GM23338 (cell line): ENCODE measurements at regions not wholly inside any gene's neighbourhood (a gene's known extent, or its start where the extent isn't known, plus 50 kb on each side); places are given as distances from the start of the nearest gene placed in this dataset.

Source experiments
- ATAC-seq: fragments of 200-7000 bp; cut with Tn5 transposase; 3 replicates; pipeline ENCODE4 v1.9.1; 2020
- DNase-seq: peaks from one replicate; pipeline ENCODE4 v3.0.0-alpha.2; 2015; ENCODE audit warnings: low spot score
- H2AFZ ChIP-seq: fragments of 200-600 bp; sonication (generic); 2 replicates; pipeline ENCODE4 v1.8.0; 2016; ENCODE audit warnings: antibody characterized with exemption, mild to moderate bottlenecking, moderate library complexity
- H3F3A ChIP-seq: fragments of 200-600 bp; sonication (generic); replicated peaks from 2 replicates; pipeline ENCODE4 v1.8.0; 2017; ENCODE audit warnings: antibody characterized with exemption, mixed run types, low read depth
- H3K27ac ChIP-seq: fragments of 200-600 bp; sonication (generic); 2 replicates; pipeline ENCODE4 v1.6.1; 2016; ENCODE audit warnings: low read depth
- H3K27me3 ChIP-seq: fragments of 200-600 bp; sonication (generic); 2 replicates; pipeline ENCODE4 v1.8.0; 2016; ENCODE audit warnings: mild to moderate bottlenecking, mixed run types, moderate library complexity; ENCODE audit not compliant: insufficient read depth
- H3K36me3 ChIP-seq: fragments of 200-600 bp; sonication (generic); 2 replicates; pipeline ENCODE4 v1.8.0; 2016; ENCODE audit warnings: mild to moderate bottlenecking; ENCODE audit not compliant: insufficient read depth
- H3K4me1 ChIP-seq: fragments of 200-600 bp; sonication (generic); 2 replicates; pipeline ENCODE4 v1.8.0; 2016; ENCODE audit warnings: mild to moderate bottlenecking, moderate library complexity; ENCODE audit not compliant: insufficient read depth
- H3K4me2 ChIP-seq: fragments of 200-600 bp; sonication (generic); 2 replicates; pipeline ENCODE4 v1.7.1; 2017; ENCODE audit warnings: mixed run types
- H3K4me3 ChIP-seq: fragments of 200-600 bp; sonication (generic); 2 replicates; pipeline ENCODE4 v1.6.1; 2016; ENCODE audit warnings: mixed run types
- H3K79me2 ChIP-seq: fragments of 200-600 bp; sonication (generic); replicated peaks from 2 replicates; pipeline ENCODE4 v1.8.0; 2017; ENCODE audit warnings: mild to moderate bottlenecking; ENCODE audit not compliant: insufficient read depth
- H3K9me2 ChIP-seq: fragments of 200-600 bp; sonication (generic); 2 replicates; pipeline ENCODE4 v1.8.0; 2017; ENCODE audit not compliant: insufficient read depth
- H4K20me1 ChIP-seq: fragments of 200-600 bp; sonication (generic); replicated peaks from 2 replicates; pipeline ENCODE4 v1.8.0; 2017; ENCODE audit warnings: mild to moderate bottlenecking; ENCODE audit not compliant: insufficient read depth
- H3K27ac Mint-ChIP-seq: 2 replicates; pipeline ENCODE4 v1.8.0; 2020; ENCODE audit warnings: inconsistent platforms, mild to moderate bottlenecking, moderate library complexity, mixed read lengths
- H3K27me3 Mint-ChIP-seq: 3 replicates; pipeline ENCODE4 v1.8.0; 2022; ENCODE audit warnings: low read depth, mild to moderate bottlenecking, moderate library complexity, mixed read lengths, inconsistent platforms; ENCODE audit not compliant: insufficient read depth, poor library complexity
- H3K36me3 Mint-ChIP-seq: 3 replicates; pipeline ENCODE4 v1.8.0; 2021; ENCODE audit warnings: low read depth, mild to moderate bottlenecking, inconsistent platforms, moderate library complexity, mixed read lengths
- H3K4me1 Mint-ChIP-seq: 3 replicates; pipeline ENCODE4 v1.8.0; 2020; ENCODE audit warnings: mild to moderate bottlenecking, inconsistent platforms, mixed read lengths
- H3K4me3 Mint-ChIP-seq: 3 replicates; pipeline ENCODE4 v1.8.0; 2021; ENCODE audit warnings: moderate library complexity, mild to moderate bottlenecking, inconsistent platforms, mixed read lengths
- H3K9me3 Mint-ChIP-seq: 3 replicates; pipeline ENCODE4 v1.8.0; 2020; ENCODE audit warnings: moderate library complexity, mild to moderate bottlenecking, inconsistent platforms, mixed read lengths
- EZH2 ChIP-seq: fragments of 200-600 bp; sonication (generic); IDR thresholded peaks from one replicate; pipeline ENCODE4 v1.8.0; 2017; ENCODE audit warnings: antibody characterized with exemption, mild to moderate bottlenecking, low read depth; ENCODE audit not compliant: unreplicated experiment
- STAT1 ChIP-seq: IDR thresholded peaks from one replicate; pipeline ENCODE4 v1.6.1; 2016; ENCODE audit warnings: antibody characterized with exemption; ENCODE audit not compliant: unreplicated experiment
- TF ChIP-seq, protein P1 (sequence below): fragments of 250-450 bp; sonication (Bioruptor Pico); IDR thresholded peaks from 2 replicates; pipeline ENCODE4 v1.5.0; 2020; ENCODE audit warnings: mild to moderate bottlenecking, moderate library complexity
- TF ChIP-seq, protein P2 (sequence below): IDR thresholded peaks from 2 replicates; pipeline ENCODE4 v1.6.1; 2016; ENCODE audit warnings: antibody characterized with exemption

DNA sequence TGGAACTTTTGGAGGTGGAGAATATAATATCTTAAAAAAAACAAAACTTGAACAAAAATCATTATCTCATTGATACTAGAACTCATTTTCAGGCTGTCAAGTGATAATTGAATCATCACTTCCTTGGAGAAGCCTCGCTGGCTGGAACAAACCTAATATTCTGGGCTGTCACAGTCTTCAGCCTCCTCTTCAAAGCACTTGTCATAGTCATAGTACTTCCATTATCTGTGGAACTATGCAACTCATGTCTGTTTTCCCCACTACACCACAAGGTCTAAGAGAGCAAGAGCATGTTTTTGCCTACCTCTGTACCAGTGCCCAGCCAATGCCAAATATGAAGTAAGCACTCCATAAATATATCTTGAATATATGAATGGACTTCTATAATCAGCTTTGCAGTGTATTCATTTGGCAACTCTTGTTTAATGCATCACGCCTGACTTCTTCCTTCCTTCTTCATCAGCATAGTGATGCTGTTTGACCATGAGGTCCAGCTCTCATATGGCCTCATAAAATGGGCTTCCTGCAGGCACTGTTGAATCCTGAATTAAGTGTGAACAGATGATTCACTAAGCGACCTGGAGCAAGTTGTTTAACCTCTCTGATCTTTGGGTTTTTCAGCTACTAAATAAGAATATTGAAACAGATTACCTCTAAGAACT is 86.6 kb upstream of the SNRK start:
- H3K36me3 ChIP-seq = no peaks in the 10 kb centered on the region
- H4K20me1 ChIP-seq = no peaks in the 10 kb centered on the region
- H2AFZ ChIP-seq = no peak overlapping the region
- H3K27ac ChIP-seq = no peak overlapping the region
- no peak overlapping the region for H3K4me3 ChIP-seq
- H3K4me3 Mint-ChIP-seq = no peak overlapping the region
- no peak overlapping the region for H3K27ac Mint-ChIP-seq
- DNase-seq (no peak), ATAC-seq (no peak)
- H3F3A ChIP-seq = no peaks in the 10 kb centered on the region
- peaks cover 6% of the 10 kb centered on the region for H3K27me3 Mint-ChIP-seq
- no peaks in the 10 kb centered on the region for H3K36me3 Mint-ChIP-seq
- H3K27me3 ChIP-seq = no peaks in the 10 kb centered on the region
- no peak for TF ChIP-seq STAT1
- no peak for TF ChIP-seq EZH2
- TF ChIP-seq, protein P1, sequence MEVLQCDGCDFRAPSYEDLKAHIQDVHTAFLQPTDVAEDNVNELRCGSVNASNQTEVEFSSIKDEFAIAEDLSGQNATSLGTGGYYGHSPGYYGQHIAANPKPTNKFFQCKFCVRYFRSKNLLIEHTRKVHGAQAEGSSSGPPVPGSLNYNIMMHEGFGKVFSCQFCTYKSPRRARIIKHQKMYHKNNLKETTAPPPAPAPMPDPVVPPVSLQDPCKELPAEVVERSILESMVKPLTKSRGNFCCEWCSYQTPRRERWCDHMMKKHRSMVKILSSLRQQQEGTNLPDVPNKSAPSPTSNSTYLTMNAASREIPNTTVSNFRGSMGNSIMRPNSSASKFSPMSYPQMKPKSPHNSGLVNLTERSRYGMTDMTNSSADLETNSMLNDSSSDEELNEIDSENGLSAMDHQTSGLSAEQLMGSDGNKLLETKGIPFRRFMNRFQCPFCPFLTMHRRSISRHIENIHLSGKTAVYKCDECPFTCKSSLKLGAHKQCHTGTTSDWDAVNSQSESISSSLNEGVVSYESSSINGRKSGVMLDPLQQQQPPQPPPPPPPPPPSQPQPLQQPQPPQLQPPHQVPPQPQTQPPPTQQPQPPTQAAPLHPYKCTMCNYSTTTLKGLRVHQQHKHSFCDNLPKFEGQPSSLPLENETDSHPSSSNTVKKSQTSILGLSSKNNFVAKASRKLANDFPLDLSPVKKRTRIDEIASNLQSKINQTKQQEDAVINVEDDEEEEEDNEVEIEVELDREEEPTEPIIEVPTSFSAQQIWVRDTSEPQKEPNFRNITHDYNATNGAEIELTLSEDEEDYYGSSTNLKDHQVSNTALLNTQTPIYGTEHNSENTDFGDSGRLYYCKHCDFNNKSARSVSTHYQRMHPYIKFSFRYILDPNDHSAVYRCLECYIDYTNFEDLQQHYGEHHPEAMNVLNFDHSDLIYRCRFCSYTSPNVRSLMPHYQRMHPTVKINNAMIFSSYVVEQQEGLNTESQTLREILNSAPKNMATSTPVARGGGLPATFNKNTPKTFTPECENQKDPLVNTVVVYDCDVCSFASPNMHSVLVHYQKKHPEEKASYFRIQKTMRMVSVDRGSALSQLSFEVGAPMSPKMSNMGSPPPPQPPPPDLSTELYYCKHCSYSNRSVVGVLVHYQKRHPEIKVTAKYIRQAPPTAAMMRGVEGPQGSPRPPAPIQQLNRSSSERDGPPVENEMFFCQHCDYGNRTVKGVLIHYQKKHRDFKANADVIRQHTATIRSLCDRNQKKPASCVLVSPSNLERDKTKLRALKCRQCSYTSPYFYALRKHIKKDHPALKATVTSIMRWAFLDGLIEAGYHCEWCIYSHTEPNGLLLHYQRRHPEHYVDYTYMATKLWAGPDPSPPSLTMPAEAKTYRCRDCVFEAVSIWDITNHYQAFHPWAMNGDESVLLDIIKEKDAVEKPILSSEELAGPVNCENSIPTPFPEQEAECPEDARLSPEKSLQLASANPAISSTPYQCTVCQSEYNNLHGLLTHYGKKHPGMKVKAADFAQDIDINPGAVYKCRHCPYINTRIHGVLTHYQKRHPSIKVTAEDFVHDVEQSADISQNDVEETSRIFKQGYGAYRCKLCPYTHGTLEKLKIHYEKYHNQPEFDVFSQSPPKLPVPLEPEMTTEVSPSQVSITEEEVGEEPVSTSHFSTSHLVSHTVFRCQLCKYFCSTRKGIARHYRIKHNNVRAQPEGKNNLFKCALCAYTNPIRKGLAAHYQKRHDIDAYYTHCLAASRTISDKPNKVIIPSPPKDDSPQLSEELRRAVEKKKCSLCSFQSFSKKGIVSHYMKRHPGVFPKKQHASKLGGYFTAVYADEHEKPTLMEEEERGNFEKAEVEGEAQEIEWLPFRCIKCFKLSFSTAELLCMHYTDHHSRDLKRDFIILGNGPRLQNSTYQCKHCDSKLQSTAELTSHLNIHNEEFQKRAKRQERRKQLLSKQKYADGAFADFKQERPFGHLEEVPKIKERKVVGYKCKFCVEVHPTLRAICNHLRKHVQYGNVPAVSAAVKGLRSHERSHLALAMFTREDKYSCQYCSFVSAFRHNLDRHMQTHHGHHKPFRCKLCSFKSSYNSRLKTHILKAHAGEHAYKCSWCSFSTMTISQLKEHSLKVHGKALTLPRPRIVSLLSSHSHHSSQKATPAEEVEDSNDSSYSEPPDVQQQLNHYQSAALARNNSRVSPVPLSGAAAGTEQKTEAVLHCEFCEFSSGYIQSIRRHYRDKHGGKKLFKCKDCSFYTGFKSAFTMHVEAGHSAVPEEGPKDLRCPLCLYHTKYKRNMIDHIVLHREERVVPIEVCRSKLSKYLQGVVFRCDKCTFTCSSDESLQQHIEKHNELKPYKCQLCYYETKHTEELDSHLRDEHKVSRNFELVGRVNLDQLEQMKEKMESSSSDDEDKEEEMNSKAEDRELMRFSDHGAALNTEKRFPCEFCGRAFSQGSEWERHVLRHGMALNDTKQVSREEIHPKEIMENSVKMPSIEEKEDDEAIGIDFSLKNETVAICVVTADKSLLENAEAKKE (CRISPR knock-in tag) = no peak
- TF ChIP-seq, protein P2, sequence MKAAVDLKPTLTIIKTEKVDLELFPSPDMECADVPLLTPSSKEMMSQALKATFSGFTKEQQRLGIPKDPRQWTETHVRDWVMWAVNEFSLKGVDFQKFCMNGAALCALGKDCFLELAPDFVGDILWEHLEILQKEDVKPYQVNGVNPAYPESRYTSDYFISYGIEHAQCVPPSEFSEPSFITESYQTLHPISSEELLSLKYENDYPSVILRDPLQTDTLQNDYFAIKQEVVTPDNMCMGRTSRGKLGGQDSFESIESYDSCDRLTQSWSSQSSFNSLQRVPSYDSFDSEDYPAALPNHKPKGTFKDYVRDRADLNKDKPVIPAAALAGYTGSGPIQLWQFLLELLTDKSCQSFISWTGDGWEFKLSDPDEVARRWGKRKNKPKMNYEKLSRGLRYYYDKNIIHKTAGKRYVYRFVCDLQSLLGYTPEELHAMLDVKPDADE = no peak
- H3K79me2 ChIP-seq = no peaks in the 10 kb centered on the region
- H3K9me2 ChIP-seq = no peaks in the 10 kb centered on the region
- no peaks in the 10 kb centered on the region for H3K4me1 Mint-ChIP-seq
- H3K4me1 ChIP-seq = no peaks in the 10 kb centered on the region
- peaks cover 8% of the 10 kb centered on the region; the same call in 1 of the 3 replicates for H3K9me3 Mint-ChIP-seq
- H3K4me2 ChIP-seq = no peak overlapping the region
